Nephron progenitor cell (in vitro differentiated cells): ENCODE measurements at regions not wholly inside any gene's neighbourhood (a gene's known extent, or its start where the extent isn't known, plus 50 kb on each side); places are given as distances from the start of the nearest gene placed in this dataset.

Experiments
- DNase-seq: peaks from one replicate; pipeline ENCODE4 v3.0.0; 2021
- H3K27ac Mint-ChIP-seq: 2 replicates; pipeline ENCODE4 v1.8.0; 2021; ENCODE audit warnings: mild to moderate bottlenecking, moderate library complexity, mixed read lengths
- H3K27me3 Mint-ChIP-seq: 2 replicates; pipeline ENCODE4 v1.8.0; 2021; ENCODE audit warnings: mild to moderate bottlenecking, low read depth, mixed read lengths; ENCODE audit not compliant: poor library complexity
- H3K36me3 Mint-ChIP-seq: 2 replicates; pipeline ENCODE4 v1.8.0; 2021; ENCODE audit warnings: low read depth, mixed read lengths
- H3K4me1 Mint-ChIP-seq: 2 replicates; pipeline ENCODE4 v1.8.0; 2021; ENCODE audit warnings: mixed read lengths
- H3K4me3 Mint-ChIP-seq: 2 replicates; pipeline ENCODE4 v1.8.0; 2021; ENCODE audit warnings: mild to moderate bottlenecking, moderate library complexity, mixed read lengths
- H3K9me3 Mint-ChIP-seq: 2 replicates; pipeline ENCODE4 v1.8.0; 2021; ENCODE audit warnings: mild to moderate bottlenecking, moderate library complexity, mixed read lengths
- CTCF ChIP-seq: fragments of 200-600 bp; sonication (generic); IDR thresholded peaks from 2 replicates; pipeline ENCODE4 v1.5.0; 2021; ENCODE audit warnings: antibody characterized with exemption

GRCh38 chr21:38643404-38644023 lies 145.2 kb upstream of the ERG start:
- DNase-seq, result no peak
- Mint-ChIP-seq H3K9me3 (peaks cover 17% of the 10 kb centered on the region), H3K4me1 (peaks cover 17% of the 10 kb centered on the region), H3K27ac (no peak overlapping the region), H3K36me3 (no peaks in the 10 kb centered on the region), H3K27me3 (peaks cover 28% of the 10 kb centered on the region), H3K4me3 (no peak overlapping the region)
- no peak for TF ChIP-seq CTCF

- no peak for TF ChIP-seq CTCF
- Mint-ChIP-seq H3K9me3 (peaks cover 9% of the 10 kb centered on the region), H3K27ac (no peak overlapping the region), H3K36me3 (no peaks in the 10 kb centered on the region), H3K4me3 (no peak overlapping the region), H3K27me3 (peaks cover 32% of the 10 kb centered on the region), H3K4me1 (peaks cover 17% of the 10 kb centered on the region)
- no peak for DNase-seq
Measured at GRCh38 chr21:38645282-38645681, 147.0 kb upstream of the ERG start.

- peaks cover 2% of the 10 kb centered on the region for H3K9me3 Mint-ChIP-seq
- DNase-seq, result no peak
- no peak overlapping the region for H3K4me3 Mint-ChIP-seq
- no peak for TF ChIP-seq CTCF
- peaks cover 35% of the 10 kb centered on the region for H3K27me3 Mint-ChIP-seq
- peaks cover 17% of the 10 kb centered on the region for H3K4me1 Mint-ChIP-seq
- no peaks in the 10 kb centered on the region for H3K36me3 Mint-ChIP-seq
- H3K27ac Mint-ChIP-seq, result no peak overlapping the region
Measured at GRCh38 chr21:38646213-38646837, 148.0 kb upstream of the ERG start.

- no peaks in the 10 kb centered on the region for H3K9me3 Mint-ChIP-seq
- H3K36me3 Mint-ChIP-seq, result no peaks in the 10 kb centered on the region
- no peak for DNase-seq
- H3K4me3 Mint-ChIP-seq, result no peak overlapping the region
- peaks cover 10% of the 10 kb centered on the region for H3K4me1 Mint-ChIP-seq
- H3K27me3 Mint-ChIP-seq, result peaks cover 39% of the 10 kb centered on the region
- TF ChIP-seq CTCF, result no peak
- H3K27ac Mint-ChIP-seq, result no peak overlapping the region
Measured at GRCh38 chr21:38649120-38649519, 150.8 kb upstream of the ERG start.

- H3K36me3 Mint-ChIP-seq, result no peaks in the 10 kb centered on the region
- peaks cover 17% of the 10 kb centered on the region for H3K4me1 Mint-ChIP-seq
- no peak overlapping the region for H3K27ac Mint-ChIP-seq
- no peak for DNase-seq
- no peak for TF ChIP-seq CTCF
- no peaks in the 10 kb centered on the region for H3K9me3 Mint-ChIP-seq
- H3K4me3 Mint-ChIP-seq, result no peak overlapping the region
- H3K27me3 Mint-ChIP-seq, result peaks cover 56% of the 10 kb centered on the region
Measured at GRCh38 chr21:38651570-38651969, 153.3 kb upstream of the ERG start.

GRCh38 chr21:38652396-38652795 lies 153.3 kb upstream of the ETS2 start:
- H3K27ac Mint-ChIP-seq, result no peak overlapping the region
- H3K9me3 Mint-ChIP-seq, result no peaks in the 10 kb centered on the region
- no peak for DNase-seq
- no peak overlapping the region for H3K4me3 Mint-ChIP-seq
- peaks cover 61% of the 10 kb centered on the region for H3K27me3 Mint-ChIP-seq
- TF ChIP-seq CTCF, result no peak
- no peaks in the 10 kb centered on the region for H3K36me3 Mint-ChIP-seq
- peaks cover 11% of the 10 kb centered on the region for H3K4me1 Mint-ChIP-seq
